HL-60 (cell line): ENCODE measurements at regions not wholly inside any gene's neighbourhood (a gene's known extent, or its start where the extent isn't known, plus 50 kb on each side); places are given as distances from the start of the nearest gene placed in this dataset.

Experiments
- SPI1 ChIP-seq: IDR thresholded peaks from 2 replicates; pipeline ENCODE4 v1.6.1; 2012; ENCODE audit warnings: low read depth, mild to moderate bottlenecking, borderline replicate concordance
- TF ChIP-seq, protein P1 (sequence below): IDR thresholded peaks from one replicate; pipeline ENCODE4 v1.5.1; 2011; ENCODE audit warnings: low read length, control low read depth, inconsistent platforms; ENCODE audit not compliant: insufficient read depth
- TF ChIP-seq, protein P2 (sequence below): IDR thresholded peaks from 2 replicates; pipeline ENCODE4 v1.6.1; 2012; ENCODE audit warnings: low read depth; ENCODE audit not compliant: insufficient replicate concordance

DNA sequence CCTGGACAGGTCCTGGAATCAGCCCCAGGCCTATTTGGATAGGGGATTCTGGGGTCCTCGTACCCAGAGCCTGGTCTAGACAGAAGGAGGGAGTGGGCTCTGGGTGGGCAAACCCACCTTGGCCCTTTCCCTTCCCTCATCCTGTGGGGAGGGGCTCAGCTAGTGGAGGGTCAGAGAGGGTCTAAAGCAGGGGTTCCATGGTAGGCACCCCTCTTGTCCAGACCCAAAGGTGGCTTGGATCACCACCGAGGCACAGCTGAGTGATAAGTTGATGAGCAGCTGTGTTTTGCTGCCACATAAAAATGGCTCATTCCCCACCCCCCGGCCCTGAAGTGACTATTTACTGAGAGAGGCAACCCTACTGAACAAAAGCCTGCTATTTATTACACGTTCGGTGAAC lies 53.8 kb upstream of the KCNMB1 start:
- TF ChIP-seq, protein P1, sequence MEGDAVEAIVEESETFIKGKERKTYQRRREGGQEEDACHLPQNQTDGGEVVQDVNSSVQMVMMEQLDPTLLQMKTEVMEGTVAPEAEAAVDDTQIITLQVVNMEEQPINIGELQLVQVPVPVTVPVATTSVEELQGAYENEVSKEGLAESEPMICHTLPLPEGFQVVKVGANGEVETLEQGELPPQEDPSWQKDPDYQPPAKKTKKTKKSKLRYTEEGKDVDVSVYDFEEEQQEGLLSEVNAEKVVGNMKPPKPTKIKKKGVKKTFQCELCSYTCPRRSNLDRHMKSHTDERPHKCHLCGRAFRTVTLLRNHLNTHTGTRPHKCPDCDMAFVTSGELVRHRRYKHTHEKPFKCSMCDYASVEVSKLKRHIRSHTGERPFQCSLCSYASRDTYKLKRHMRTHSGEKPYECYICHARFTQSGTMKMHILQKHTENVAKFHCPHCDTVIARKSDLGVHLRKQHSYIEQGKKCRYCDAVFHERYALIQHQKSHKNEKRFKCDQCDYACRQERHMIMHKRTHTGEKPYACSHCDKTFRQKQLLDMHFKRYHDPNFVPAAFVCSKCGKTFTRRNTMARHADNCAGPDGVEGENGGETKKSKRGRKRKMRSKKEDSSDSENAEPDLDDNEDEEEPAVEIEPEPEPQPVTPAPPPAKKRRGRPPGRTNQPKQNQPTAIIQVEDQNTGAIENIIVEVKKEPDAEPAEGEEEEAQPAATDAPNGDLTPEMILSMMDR: no peak
- TF ChIP-seq SPI1: no peak
- TF ChIP-seq, protein P2, sequence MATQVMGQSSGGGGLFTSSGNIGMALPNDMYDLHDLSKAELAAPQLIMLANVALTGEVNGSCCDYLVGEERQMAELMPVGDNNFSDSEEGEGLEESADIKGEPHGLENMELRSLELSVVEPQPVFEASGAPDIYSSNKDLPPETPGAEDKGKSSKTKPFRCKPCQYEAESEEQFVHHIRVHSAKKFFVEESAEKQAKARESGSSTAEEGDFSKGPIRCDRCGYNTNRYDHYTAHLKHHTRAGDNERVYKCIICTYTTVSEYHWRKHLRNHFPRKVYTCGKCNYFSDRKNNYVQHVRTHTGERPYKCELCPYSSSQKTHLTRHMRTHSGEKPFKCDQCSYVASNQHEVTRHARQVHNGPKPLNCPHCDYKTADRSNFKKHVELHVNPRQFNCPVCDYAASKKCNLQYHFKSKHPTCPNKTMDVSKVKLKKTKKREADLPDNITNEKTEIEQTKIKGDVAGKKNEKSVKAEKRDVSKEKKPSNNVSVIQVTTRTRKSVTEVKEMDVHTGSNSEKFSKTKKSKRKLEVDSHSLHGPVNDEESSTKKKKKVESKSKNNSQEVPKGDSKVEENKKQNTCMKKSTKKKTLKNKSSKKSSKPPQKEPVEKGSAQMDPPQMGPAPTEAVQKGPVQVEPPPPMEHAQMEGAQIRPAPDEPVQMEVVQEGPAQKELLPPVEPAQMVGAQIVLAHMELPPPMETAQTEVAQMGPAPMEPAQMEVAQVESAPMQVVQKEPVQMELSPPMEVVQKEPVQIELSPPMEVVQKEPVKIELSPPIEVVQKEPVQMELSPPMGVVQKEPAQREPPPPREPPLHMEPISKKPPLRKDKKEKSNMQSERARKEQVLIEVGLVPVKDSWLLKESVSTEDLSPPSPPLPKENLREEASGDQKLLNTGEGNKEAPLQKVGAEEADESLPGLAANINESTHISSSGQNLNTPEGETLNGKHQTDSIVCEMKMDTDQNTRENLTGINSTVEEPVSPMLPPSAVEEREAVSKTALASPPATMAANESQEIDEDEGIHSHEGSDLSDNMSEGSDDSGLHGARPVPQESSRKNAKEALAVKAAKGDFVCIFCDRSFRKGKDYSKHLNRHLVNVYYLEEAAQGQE: no peak
